ENCODE measurements at regions not wholly inside any gene's neighbourhood (a gene's known extent, or its start where the extent isn't known, plus 50 kb on each side); places are given as distances from the start of the nearest gene placed in this dataset.

GRCh38 chr17:12358477-12358876, 307.2 kb upstream of the MYOCD start:
- Histone ChIP-seq H2BK20ac (ENCODE audit: low read depth, low read length, poor library complexity, severe bottlenecking) (no peak overlapping the region), H4K91ac (ENCODE audit: insufficient read length, low read depth, low read length) (no peak overlapping the region)

More at GRCh38 chr17:12358477-12358876, 307.2 kb upstream of the MYOCD start:
- H3K27ac ChIP-seq (ENCODE audit: insufficient read length, low read depth, low read length): no peak overlapping the region
- Mint-ChIP-seq H3K9me3 (peaks cover 4 to 6% of the 10 kb centered on the region in 2 experiments; a peak in 4 of 5 replicates), H3K4me3 (no peak overlapping the region), H3K36me3 (ENCODE audit: insufficient read depth in 1 of 3, low read depth in 3 of 3) (no peaks in the 10 kb centered on the region; a peak in 2 of 7 replicates), H3K4me1 (peaks cover 3 to 7% of the 10 kb centered on the region in 2 experiments; a peak in 3 of 4 replicates), H3K27ac (no peak overlapping the region), H3K27me3 (ENCODE audit: low read depth) (no peaks in the 10 kb centered on the region; the same call in 1 of the 2 replicates)
- no peaks in the 10 kb centered on the region for H3K27me3 ChIP-seq (ENCODE audit: insufficient read depth, low read length)
- no peak overlapping the region for H4K8ac ChIP-seq (replicated peaks; ENCODE audit: insufficient read length, low read depth, low read length)
- no peaks in the 10 kb centered on the region for H3K79me2 ChIP-seq (ENCODE audit: insufficient read depth, low read length)
- no peaks in the 10 kb centered on the region for H4K20me1 ChIP-seq (ENCODE audit: control insufficient read depth, insufficient read depth, insufficient read length)
- DNase-seq: no peak
- H3K56ac ChIP-seq (ENCODE audit: insufficient read length, low read depth, low read length): no peak overlapping the region
- no peaks in the 10 kb centered on the region for H3K9me3 ChIP-seq (ENCODE audit: control insufficient read depth, low read depth, low read length)
- H3K18ac ChIP-seq (ENCODE audit: insufficient read length, low read depth, low read length): no peak overlapping the region
- H3K23ac ChIP-seq (ENCODE audit: insufficient read length, low read depth, low read length): no peak overlapping the region
- H2BK5ac ChIP-seq (ENCODE audit: insufficient read length, low read length): no peak overlapping the region
- H3K4ac ChIP-seq (ENCODE audit: low read depth, low read length): no peak overlapping the region
- no peak overlapping the region for H3T11ph ChIP-seq (ENCODE audit: low read length)
- no peak overlapping the region for H3K9ac ChIP-seq (ENCODE audit: extremely low read depth, insufficient read length, low read length)
- H3K23me2 ChIP-seq (ENCODE audit: insufficient read length, low read depth, low read length, poor library complexity, severe bottlenecking): no peaks in the 10 kb centered on the region
- no peak overlapping the region for H2BK120ac ChIP-seq (ENCODE audit: low read depth, low read length, poor library complexity, severe bottlenecking)
- no peak overlapping the region for H2BK15ac ChIP-seq (ENCODE audit: low read depth, low read length)
- H2AFZ ChIP-seq (ENCODE audit: low read length): no peak overlapping the region
- no peaks in the 10 kb centered on the region for H3K79me1 ChIP-seq (ENCODE audit: insufficient read depth, low read depth, low read length, poor library complexity, severe bottlenecking)
- no peak for TF ChIP-seq CTCF (conservative IDR thresholded peaks at IDR 0.05)
- WGBS (ENCODE audit: extremely low coverage, insufficient read length, low lambda C conversion rate): no CpG with 5 or more reads among the region's 10 CpGs
- H3K4me2 ChIP-seq (ENCODE audit: insufficient read depth, insufficient read length, low read length): no peak overlapping the region
- no peak overlapping the region for H4K5ac ChIP-seq (ENCODE audit: insufficient read length, low read depth, low read length)
- no peaks in the 10 kb centered on the region for H3K4me1 ChIP-seq (ENCODE audit: insufficient read depth, low read length)
- no peak overlapping the region for H2AK5ac ChIP-seq (ENCODE audit: insufficient read length, low read length)
- H3K14ac ChIP-seq (ENCODE audit: insufficient read depth, low read length): no peak overlapping the region
- no peak overlapping the region for H2BK12ac ChIP-seq (ENCODE audit: insufficient read length, low read depth, low read length)

All from H9 (cell line).